ENCODE measurements at regions not wholly inside any gene's neighbourhood (a gene's known extent, or its start where the extent isn't known, plus 50 kb on each side); places are given as distances from the start of the nearest gene placed in this dataset.

- TF ChIP-seq POLR2A (IDR thresholded peaks at IDR 0.05; ENCODE audit: low read length), result no peak
- no peak for TF ChIP-seq GATA1 (IDR thresholded peaks at IDR 0.05; ENCODE audit: low read depth, low read length)
Observed at GRCh38 chr17:15145621-15146020, 119.5 kb downstream of the PMP22 start.
